GM18907 (cell line): ENCODE measurements at regions not wholly inside any gene's neighbourhood (a gene's known extent, or its start where the extent isn't known, plus 50 kb on each side); places are given as distances from the start of the nearest gene placed in this dataset.
"Not testable (repeated sequence)": the region's sequence is repeated elsewhere in the genome, so short reads cannot be mapped to it uniquely, and the experiment has no call there.

ENCODE experiments used
- ATAC-seq: cut with Tn5 transposase; IDR thresholded peaks from one replicate; pipeline ENCODE4 v1.9.1; 2021; ENCODE audit warnings: mild to moderate bottlenecking, moderate library complexity; ENCODE audit not compliant: unreplicated experiment

GRCh38 chr1:233473549-233474204, 140.2 kb upstream of the KCNK1 start:
- ATAC-seq: no peak

- ATAC-seq: no peak
Observed at GRCh38 chr1:233477359-233477758, 136.5 kb upstream of the KCNK1 start.

DNA sequence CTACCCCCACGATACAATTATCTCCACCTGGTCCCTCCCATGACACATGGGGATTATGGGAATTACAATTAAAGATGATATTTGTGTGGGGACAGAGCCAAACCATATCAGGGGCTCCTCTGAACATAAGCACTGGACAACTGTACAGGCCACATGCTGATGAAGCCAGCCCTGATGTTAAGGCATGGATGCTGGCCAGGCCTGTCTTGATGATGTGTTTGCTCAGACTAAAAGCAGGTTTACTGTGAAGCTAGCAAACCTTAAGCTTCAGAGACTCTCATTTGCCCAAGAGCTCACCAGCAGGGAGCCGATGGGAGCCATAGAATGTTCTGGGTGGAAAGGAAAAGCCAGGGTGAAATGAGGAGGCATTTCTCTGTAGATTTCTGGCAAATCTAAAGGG, 135.3 kb upstream of the KCNK1 start:
- no peak for ATAC-seq

DNA sequence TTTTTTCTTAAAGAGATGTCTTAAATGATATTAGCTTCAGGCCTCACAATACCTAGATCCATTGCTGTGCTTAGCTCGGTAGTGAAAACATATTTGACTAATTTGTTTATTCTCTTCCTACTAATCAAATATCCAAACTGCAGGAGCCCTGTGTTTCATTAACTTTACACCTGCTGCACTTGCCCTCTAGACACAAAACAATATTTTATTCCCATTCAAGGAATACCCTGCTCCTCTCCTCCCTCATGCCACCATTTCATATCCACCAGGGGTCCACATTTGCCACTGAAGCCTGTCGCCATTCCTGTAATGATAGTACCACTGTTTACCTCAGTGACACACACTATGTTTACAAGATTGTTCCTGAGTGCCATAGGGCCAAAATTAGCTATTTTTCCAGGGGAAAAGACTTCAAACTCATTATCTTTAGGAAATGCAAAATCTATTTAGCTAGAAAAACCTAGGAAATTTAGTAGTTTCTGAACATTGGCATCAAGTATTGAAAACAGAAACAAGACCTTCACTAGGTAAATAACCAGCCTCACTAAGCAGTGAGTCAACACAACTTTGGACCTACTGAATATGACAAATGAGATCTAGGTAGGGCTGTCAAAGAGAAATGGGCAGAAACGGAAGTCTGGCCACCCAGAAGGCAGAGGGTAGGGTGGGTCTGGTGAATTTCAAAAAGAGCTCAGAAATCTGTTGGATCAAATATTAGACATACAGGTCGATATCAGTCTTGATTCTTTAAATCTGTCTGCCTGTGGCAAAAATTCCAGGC, 134.6 kb upstream of the KCNK1 start:
- no peak for ATAC-seq

DNA sequence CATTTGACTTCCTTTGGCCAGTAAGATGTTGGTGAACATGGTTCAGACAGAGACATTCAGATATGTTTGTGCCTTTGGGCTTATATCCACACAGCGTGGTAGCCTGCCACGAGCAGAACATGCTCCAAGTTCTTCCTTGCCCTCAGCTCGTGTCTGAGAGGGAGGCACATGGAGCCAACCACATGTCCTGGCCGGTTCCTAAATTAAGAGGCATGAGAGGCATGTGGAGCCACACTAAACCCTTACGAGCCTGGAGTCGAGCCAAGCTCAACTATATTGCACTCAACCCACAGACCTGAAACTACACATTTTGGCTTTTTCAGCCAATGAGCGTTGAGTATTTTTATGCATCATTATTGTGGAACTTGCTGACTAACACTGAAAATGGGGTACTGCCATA, 133.7 kb upstream of the KCNK1 start:
- no peak for ATAC-seq

DNA sequence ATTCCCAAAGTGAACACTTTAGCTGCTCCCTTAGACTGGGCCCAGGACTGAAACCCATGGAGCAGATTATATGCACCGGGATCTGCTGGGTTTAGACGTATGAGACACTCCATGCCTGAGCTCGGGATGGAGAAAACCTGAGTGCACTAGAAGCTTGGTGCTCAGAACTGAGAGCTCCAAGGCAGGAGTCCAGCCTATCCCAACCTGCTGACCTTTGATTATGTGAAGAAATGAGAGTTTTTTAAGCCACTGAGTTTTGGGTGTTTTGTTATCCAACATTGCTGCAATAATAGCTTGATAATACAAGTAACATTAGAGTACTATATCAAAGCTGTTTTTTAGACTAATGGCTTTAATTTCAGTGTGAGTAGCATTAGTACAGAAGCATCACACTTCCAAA, 131.5 kb upstream of the KCNK1 start:
- no peak for ATAC-seq

GRCh38 chr1:233485385-233485784, 128.5 kb upstream of the KCNK1 start:
- no peak for ATAC-seq

GRCh38 chr1:233485809-233486398, 128.0 kb upstream of the KCNK1 start:
- ATAC-seq: no peak

DNA sequence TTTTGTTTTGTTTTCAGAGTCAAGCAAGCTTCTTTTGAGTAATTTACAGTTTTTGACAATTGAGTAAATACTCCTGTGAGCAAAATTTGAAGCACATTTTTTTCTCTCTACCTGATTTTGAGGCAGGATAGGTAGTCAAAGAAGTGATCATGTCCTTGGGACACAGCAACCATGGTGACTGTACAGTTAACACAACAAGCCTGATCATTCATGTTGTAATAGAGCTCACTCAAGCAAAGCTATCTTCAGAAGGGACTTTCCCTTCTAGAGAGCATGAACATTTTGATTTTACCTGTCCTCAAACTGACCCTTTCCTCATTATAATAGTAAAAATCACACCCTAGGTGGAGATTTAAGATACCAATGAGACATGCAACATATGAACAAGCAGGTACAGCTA, 126.5 kb upstream of the KCNK1 start:
- no peak for ATAC-seq

GRCh38 chr1:233489411-233489810, 124.5 kb upstream of the KCNK1 start:
- ATAC-seq: no peak

DNA sequence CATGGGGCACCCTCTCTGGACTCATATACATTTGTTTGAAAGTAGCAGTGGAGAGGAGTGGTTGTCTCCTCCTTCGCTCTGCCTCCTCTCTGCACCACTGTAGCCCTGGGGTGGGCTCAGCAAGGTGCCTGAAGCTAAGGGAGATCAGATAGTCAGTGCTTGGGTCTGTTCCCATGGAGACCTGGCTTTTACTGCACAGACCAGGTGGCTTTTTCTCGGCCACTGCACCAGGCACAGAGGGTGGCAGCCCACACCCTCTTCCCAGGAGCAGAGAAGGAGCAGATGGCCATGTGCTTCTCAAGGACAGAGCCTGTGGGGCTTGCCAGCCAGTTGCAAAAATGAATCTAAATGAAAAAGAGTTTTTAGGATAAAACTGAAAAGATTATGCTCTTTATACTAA, 123.4 kb upstream of the KCNK1 start:
- ATAC-seq: no peak

- no peak for ATAC-seq
Observed at GRCh38 chr1:233491953-233492620, 121.8 kb upstream of the KCNK1 start.

DNA sequence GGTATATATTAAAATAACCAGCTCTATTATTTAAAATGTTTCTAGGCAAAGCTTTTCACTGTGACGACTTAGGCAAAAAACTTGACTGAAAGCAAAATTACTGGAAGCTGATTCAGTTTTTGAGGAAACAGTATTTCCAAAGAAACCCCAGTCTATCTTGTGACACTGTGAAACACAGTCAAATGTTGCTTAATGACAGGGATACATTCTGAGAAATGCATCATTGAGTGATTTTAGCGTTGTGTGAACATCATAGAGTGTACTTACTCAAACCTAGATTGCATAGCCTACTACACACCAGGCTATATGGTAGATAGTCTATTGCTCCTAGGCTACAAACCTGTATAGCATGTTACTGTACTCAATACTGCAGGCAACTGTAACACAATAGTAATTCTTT, 116.9 kb upstream of the KCNK1 start:
- no peak for ATAC-seq

GRCh38 chr1:233497679-233498078, 116.2 kb upstream of the KCNK1 start:
- ATAC-seq: no peak

DNA sequence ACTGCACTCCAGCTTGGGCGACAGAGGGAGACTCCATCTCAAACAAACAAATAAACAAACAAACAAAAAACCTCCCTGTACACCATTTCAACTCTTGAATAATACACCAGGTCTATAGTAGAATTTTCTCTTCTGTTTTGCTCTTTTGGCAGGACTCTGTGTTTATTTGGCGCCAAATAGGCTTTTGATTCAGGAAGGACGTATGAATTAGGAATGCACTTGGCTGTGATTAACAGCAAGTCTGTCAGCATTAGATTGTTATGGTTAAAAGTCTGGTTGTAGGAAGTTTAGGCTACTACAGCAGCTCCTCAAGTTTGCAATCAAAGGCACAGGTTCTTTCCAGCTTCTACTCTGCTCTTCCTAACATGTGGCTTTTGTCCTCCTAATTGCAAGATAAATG, 113.8 kb upstream of the KCNK1 start:
- no peak for ATAC-seq

- no peak for ATAC-seq
Observed at GRCh38 chr1:233503366-233503954, 110.4 kb upstream of the KCNK1 start.

DNA sequence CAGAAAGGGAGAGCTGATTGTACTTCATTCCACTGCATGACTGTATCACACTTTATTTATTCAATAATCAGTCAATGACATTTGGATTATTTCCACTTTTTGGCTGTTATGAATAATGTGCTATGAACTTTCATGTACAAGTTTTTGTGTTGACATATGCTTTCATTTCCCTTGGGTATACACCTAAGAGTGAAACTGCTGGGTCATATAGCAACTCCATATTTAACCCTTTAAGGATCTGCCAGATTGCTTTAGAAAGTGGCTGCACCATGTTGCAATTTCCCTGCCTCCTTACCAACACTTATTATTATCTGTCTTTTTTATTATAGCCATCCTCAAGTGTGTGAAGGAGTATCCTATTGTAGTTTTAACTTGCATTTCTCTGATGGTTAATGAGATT, 108.8 kb upstream of the KCNK1 start:
- ATAC-seq: no peak

DNA sequence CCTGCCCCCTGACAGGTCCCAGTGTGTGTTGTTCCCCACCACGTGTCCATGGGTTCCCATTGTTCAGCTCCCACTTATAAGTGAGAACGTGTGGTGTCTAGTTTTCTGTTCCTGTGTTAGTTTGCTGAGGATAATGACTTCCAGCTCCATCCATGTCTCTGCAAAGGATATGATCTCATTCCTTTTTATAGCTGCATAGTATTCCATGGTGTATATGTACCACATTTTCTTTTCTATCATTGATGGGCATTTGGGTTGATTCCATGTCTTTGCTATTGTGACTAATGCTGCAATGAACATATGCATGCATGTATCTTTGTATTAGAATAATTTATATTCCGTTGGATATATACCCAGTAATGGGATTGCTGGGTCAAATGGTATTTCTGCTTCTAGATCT, 108.0 kb upstream of the KCNK1 start:
- not testable (repeated sequence) for ATAC-seq

DNA sequence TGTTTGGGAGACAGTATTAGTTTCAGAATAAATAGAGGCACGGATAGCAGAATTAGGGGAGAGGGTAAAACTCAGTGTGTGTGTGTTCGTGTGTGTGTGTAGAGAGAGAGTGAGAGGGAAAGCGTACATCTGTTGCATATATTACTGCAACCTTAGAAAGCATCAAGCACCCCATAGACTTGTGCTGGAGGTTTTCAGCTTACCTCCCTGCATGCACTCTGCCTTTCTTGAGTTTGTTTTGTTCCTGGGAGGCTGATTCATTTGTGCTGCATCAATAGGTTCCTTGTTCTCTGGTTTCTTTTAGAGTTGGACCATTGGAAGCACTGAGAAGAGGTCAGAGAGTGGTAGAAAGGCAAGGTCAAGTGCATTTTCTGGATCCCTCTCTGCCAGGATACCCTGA, 104.4 kb upstream of the KCNK1 start:
- ATAC-seq: no peak

DNA sequence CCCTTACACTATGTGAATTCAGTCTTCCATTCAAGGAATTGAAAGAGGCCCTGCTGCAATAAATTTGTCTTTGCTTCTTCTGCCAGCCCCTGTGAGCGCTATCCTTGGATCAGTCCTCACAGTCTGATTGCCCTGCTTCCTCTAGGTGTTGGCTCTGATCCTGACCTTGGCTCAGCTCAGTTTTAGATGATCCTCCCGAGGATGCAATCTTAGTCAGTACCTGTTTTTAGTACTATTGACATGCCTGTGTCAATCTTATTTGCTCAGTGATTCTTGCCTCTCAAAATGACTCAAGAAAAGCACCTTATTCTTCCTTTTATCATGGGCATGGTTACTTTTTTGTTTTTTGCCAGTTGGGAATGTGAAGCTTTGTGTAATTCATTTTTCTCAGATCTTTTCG, 101.4 kb upstream of the KCNK1 start:
- no peak for ATAC-seq

- ATAC-seq: no peak
Observed at GRCh38 chr1:233513431-233513830, 100.5 kb upstream of the KCNK1 start.
